Tibial nerve (tissue), 4 donors: ENCODE measurements at regions not wholly inside any gene's neighbourhood (a gene's known extent, or its start where the extent isn't known, plus 50 kb on each side); places are given as distances from the start of the nearest gene placed in this dataset.

Experiments used
- DNase-seq, 2 donors: peaks; one replicate each; pipeline ENCODE4 v3.0.0-alpha.2; 2019; ENCODE audit warnings: low spot score in 2 of 2
- H3K27ac ChIP-seq, 4 donors: fragments of 200-600 bp; sonication (generic) in 3 of 4; one replicate each; pipeline ENCODE4 v1.5.1; 2017 to 2019; ENCODE audit warnings: mild to moderate bottlenecking in 1 of 4
- H3K27me3 ChIP-seq, 2 donors: fragments of 200-600 bp; sonication (generic) in 1 of 2; one replicate each; pipeline versions ENCODE4 v1.5.1 to v1.6.0; 2017 to 2019
- H3K36me3 ChIP-seq, 3 donors: fragments of 200-600 bp; sonication (generic); one replicate each; pipeline ENCODE4 v1.5.1; 2018 to 2019
- H3K4me1 ChIP-seq, 4 donors: fragments of 200-600 bp; sonication (generic) in 3 of 4; one replicate each; pipeline ENCODE4 v1.5.1; 2017 to 2019
- H3K4me3 ChIP-seq, 4 donors: fragments of 200-600 bp; sonication (generic) in 3 of 4; one replicate each; pipeline ENCODE4 v1.5.1; 2017 to 2019; ENCODE audit warnings: mild to moderate bottlenecking in 1 of 4, moderate library complexity in 1 of 4
- H3K9me3 ChIP-seq, 4 donors: fragments of 200-600 bp; sonication (generic) in 3 of 4; one replicate each; pipeline ENCODE4 v1.5.1; 2017 to 2019
- CTCF ChIP-seq, 5 experiments: fragments of 200-600 bp in 3 of 5; fragments of 450-650 bp in 2 of 5; sonication (generic) in 3 of 5; IDR thresholded peaks; one replicate each; pipeline ENCODE4 v1.5.1; 2016 to 2019; ENCODE audit warnings: antibody characterized with exemption in 5 of 5, mild to moderate bottlenecking in 3 of 5, moderate library complexity in 2 of 5
- EP300 ChIP-seq, 2 donors: sonication (generic); formaldehyde crosslinking; IDR thresholded peaks; one replicate each; pipeline ENCODE4 v1.6.1; 2017; ENCODE audit warnings: antibody characterized with exemption in 2 of 2, mild to moderate bottlenecking in 1 of 2
- POLR2A ChIP-seq, 2 donors: fragments of 450-650 bp; IDR thresholded peaks; one replicate each; pipeline ENCODE4 v1.6.1; 2017; ENCODE audit warnings: antibody characterized with exemption in 2 of 2, mild to moderate bottlenecking in 2 of 2, moderate library complexity in 2 of 2
- WGBS, 2 donors: methylation state at CpG; one replicate each; pipeline ENCODE4 v1.1.5; 2018; 5-methylcytosine and 5-hydroxymethylcytosine counted together

GRCh38 chr5:175261037-175261436 lies 182.9 kb downstream of the DRD1 start:
- WGBS, 2 donors, result 60 to 66% methylated on average over 6 of the region's 6 CpGs
- no peak for TF ChIP-seq CTCF (IDR thresholded peaks at IDR 0.05)
- no peak overlapping the region for H3K4me3 ChIP-seq

GRCh38 chr5:175257847-175258194 lies 186.2 kb downstream of the DRD1 start:
- Histone ChIP-seq H3K9me3 (no peaks in the 10 kb centered on the region), H3K27me3 (no peaks in the 10 kb centered on the region), H3K4me3 (no peak overlapping the region), H3K4me1 (no peaks in the 10 kb centered on the region), H3K27ac (no peak overlapping the region), H3K36me3 (no peaks in the 10 kb centered on the region)
- no peak for DNase-seq
- TF ChIP-seq CTCF (IDR thresholded peaks at IDR 0.05), result no peak
- TF ChIP-seq POLR2A (IDR thresholded peaks at IDR 0.05), result no peak
- no peak for TF ChIP-seq EP300 (IDR thresholded peaks at IDR 0.05)
- WGBS, 2 donors, result 88 to 100% methylated on average over 1 of the region's 1 CpG

More at GRCh38 chr5:175261037-175261436, 182.9 kb downstream of the DRD1 start:
- no peaks in the 10 kb centered on the region for H3K36me3 ChIP-seq
- H3K27ac ChIP-seq, result no peak overlapping the region
- H3K9me3 ChIP-seq, result peaks cover 0 to 6% (median 0%) of the 10 kb centered on the region in 4 donors
- H3K4me1 ChIP-seq, result no peaks in the 10 kb centered on the region
- no peak for DNase-seq
- H3K27me3 ChIP-seq, result no peaks in the 10 kb centered on the region

GRCh38 chr5:175257128-175257846 lies 186.7 kb downstream of the DRD1 start:
- Histone ChIP-seq H3K36me3 (no peaks in the 10 kb centered on the region), H3K9me3 (no peaks in the 10 kb centered on the region), H3K4me1 (no peaks in the 10 kb centered on the region), H3K27me3 (no peaks in the 10 kb centered on the region), H3K27ac (no peak overlapping the region), H3K4me3 (no peak overlapping the region)
- TF ChIP-seq EP300 (IDR thresholded peaks at IDR 0.05), result no peak
- no peak for TF ChIP-seq CTCF (IDR thresholded peaks at IDR 0.05)
- TF ChIP-seq POLR2A (IDR thresholded peaks at IDR 0.05), result no peak
- WGBS, 2 donors, result 77 to 79% methylated on average over 4 of the region's 4 CpGs
- DNase-seq, result no peak

- no peak for DNase-seq
- 33 to 38% methylated on average over 1 of the region's 1 CpG for WGBS, 2 donors
- H3K4me3 ChIP-seq, result no peak overlapping the region
- no peaks in the 10 kb centered on the region for H3K9me3 ChIP-seq
- no peaks in the 10 kb centered on the region for H3K36me3 ChIP-seq
- no peaks in the 10 kb centered on the region for H3K4me1 ChIP-seq
- no peak overlapping the region for H3K27ac ChIP-seq
- no peaks in the 10 kb centered on the region for H3K27me3 ChIP-seq
- TF ChIP-seq POLR2A (IDR thresholded peaks at IDR 0.05) (no peak), EP300 (IDR thresholded peaks at IDR 0.05) (no peak), CTCF (IDR thresholded peaks at IDR 0.05) (no peak)
Measured at GRCh38 chr5:175254155-175254554, 189.8 kb downstream of the DRD1 start.

GRCh38 chr5:175253597-175253996 lies 190.4 kb downstream of the DRD1 start:
- Histone ChIP-seq H3K4me3 (no peak overlapping the region), H3K4me1 (no peaks in the 10 kb centered on the region), H3K9me3 (no peaks in the 10 kb centered on the region), H3K27me3 (no peaks in the 10 kb centered on the region), H3K27ac (peak overlapping the region in 1 of 4 donors; percentile 17), H3K36me3 (no peaks in the 10 kb centered on the region)
- TF ChIP-seq POLR2A (IDR thresholded peaks at IDR 0.05) (no peak), CTCF (IDR thresholded peaks at IDR 0.05) (no peak), EP300 (IDR thresholded peaks at IDR 0.05) (no peak)
- 71 to 74% methylated on average over 8 of the region's 8 CpGs for WGBS, 2 donors
- DNase-seq, result no peak
